MM.1S (cell line): ENCODE measurements at regions not wholly inside any gene's neighbourhood (a gene's known extent, or its start where the extent isn't known, plus 50 kb on each side); places are given as distances from the start of the nearest gene placed in this dataset.

ENCODE experiments used
- DNase-seq: peaks from one replicate; pipeline ENCODE4 v3.0.0-alpha.2; 2015
- H2AFZ ChIP-seq: fragments of 300-600 bp; sonication (generic); 2 replicates; pipeline ENCODE4 v1.6.0; 2016; ENCODE audit warnings: antibody characterized with exemption, low read length
- H3F3A ChIP-seq: fragments of 300-600 bp; sonication (generic); 2 replicates; pipeline ENCODE4 v1.6.1; 2016; ENCODE audit warnings: mild to moderate bottlenecking, antibody characterized with exemption, low read length, moderate library complexity, mixed read lengths; ENCODE audit not compliant: insufficient read depth
- H3K27ac ChIP-seq: fragments of 300-600 bp; sonication (generic); 2 replicates; pipeline ENCODE4 v1.5.1; 2016; ENCODE audit warnings: mild to moderate bottlenecking, low read length
- H3K27me3 ChIP-seq: fragments of 300-600 bp; sonication (generic); replicated peaks from 2 replicates; pipeline ENCODE4 v1.6.0; 2016; ENCODE audit warnings: low read length; ENCODE audit not compliant: insufficient read depth
- H3K36me3 ChIP-seq: fragments of 300-600 bp; sonication (generic); replicated peaks from 2 replicates; pipeline ENCODE4 v1.6.1; 2016; ENCODE audit warnings: mild to moderate bottlenecking, low read length, mixed read lengths; ENCODE audit not compliant: insufficient read depth
- H3K4me1 ChIP-seq: fragments of 300-600 bp; sonication (generic); 2 replicates; pipeline ENCODE4 v1.6.1; 2016; ENCODE audit warnings: low read length, mixed read lengths
- H3K4me2 ChIP-seq: fragments of 300-600 bp; sonication (generic); 2 replicates; pipeline ENCODE4 v1.6.0; 2016; ENCODE audit warnings: low read depth, low read length
- H3K4me3 ChIP-seq: fragments of 300-600 bp; sonication (generic); 2 replicates; pipeline ENCODE4 v1.5.1; 2016; ENCODE audit warnings: low read length, mixed read lengths
- H3K79me2 ChIP-seq: fragments of 300-600 bp; sonication (generic); 2 replicates; pipeline ENCODE4 v1.6.1; 2016; ENCODE audit warnings: mixed run types, low read length, mixed read lengths
- H3K9ac ChIP-seq: fragments of 300-600 bp; sonication (generic); 2 replicates; pipeline ENCODE4 v1.6.1; 2016; ENCODE audit warnings: low read length, mixed read lengths
- H3K9me2 ChIP-seq: fragments of 300-600 bp; sonication (generic); replicated peaks from 2 replicates; pipeline ENCODE4 v1.6.1; 2016; ENCODE audit warnings: mild to moderate bottlenecking, low read length, mixed read lengths; ENCODE audit not compliant: insufficient read depth
- H3K9me3 ChIP-seq: fragments of 300-600 bp; sonication (generic); replicated peaks from 2 replicates; pipeline ENCODE4 v1.6.1; 2016; ENCODE audit warnings: mild to moderate bottlenecking, low read length, mixed read lengths; ENCODE audit not compliant: insufficient read depth
- H4K20me1 ChIP-seq: fragments of 300-600 bp; sonication (generic); 2 replicates; pipeline ENCODE4 v1.6.1; 2016; ENCODE audit warnings: mild to moderate bottlenecking, low read length, moderate library complexity, mixed read lengths; ENCODE audit not compliant: insufficient read depth
- CTCF ChIP-seq: fragments of 300-600 bp; sonication (generic); IDR thresholded peaks from 2 replicates; pipeline ENCODE4 v1.5.1; 2016; ENCODE audit warnings: antibody characterized with exemption, low read length, mixed read lengths
- EZH2 ChIP-seq: fragments of 300-600 bp; sonication (generic); optimal IDR thresholded peaks from 2 replicates; pipeline ENCODE3; 2017; ENCODE audit warnings: low read depth, mild to moderate bottlenecking, antibody characterized with exemption, low read length, mixed read lengths
- EZH2phosphoT487 ChIP-seq: fragments of 300-600 bp; sonication (generic); IDR thresholded peaks from 2 replicates; pipeline ENCODE4 v1.6.1; 2018; ENCODE audit warnings: antibody characterized with exemption, low read length

GRCh38 chr6:22512686-22513427, 56.5 kb upstream of the HDGFL1 start:
- no peaks in the 10 kb centered on the region for H3K4me1 ChIP-seq
- H2AFZ ChIP-seq, result no peak overlapping the region
- no peaks in the 10 kb centered on the region for H3K79me2 ChIP-seq
- no peak overlapping the region for H3K9ac ChIP-seq
- H4K20me1 ChIP-seq, result no peaks in the 10 kb centered on the region
- H3K9me2 ChIP-seq, result no peaks in the 10 kb centered on the region
- no peaks in the 10 kb centered on the region for H3K27me3 ChIP-seq
- H3K36me3 ChIP-seq, result no peaks in the 10 kb centered on the region
- H3F3A ChIP-seq, result no peaks in the 10 kb centered on the region
- H3K4me3 ChIP-seq, result no peak overlapping the region
- no peak overlapping the region for H3K4me2 ChIP-seq
- TF ChIP-seq EZH2phosphoT487 (no peak), EZH2 (no peak), CTCF (no peak)
- no peaks in the 10 kb centered on the region for H3K9me3 ChIP-seq
- no peak for DNase-seq
- H3K27ac ChIP-seq, result no peak overlapping the region

GRCh38 chr6:22513667-22514066, 55.7 kb upstream of the HDGFL1 start:
- Histone ChIP-seq H3K9me2 (no peaks in the 10 kb centered on the region), H3K27me3 (no peaks in the 10 kb centered on the region), H4K20me1 (no peaks in the 10 kb centered on the region), H3K36me3 (no peaks in the 10 kb centered on the region), H3K9me3 (no peaks in the 10 kb centered on the region), H3K27ac (no peak overlapping the region), H3F3A (no peaks in the 10 kb centered on the region), H3K4me3 (no peak overlapping the region), H3K9ac (no peak overlapping the region), H3K4me2 (no peak overlapping the region), H3K79me2 (no peaks in the 10 kb centered on the region), H2AFZ (no peak overlapping the region), H3K4me1 (no peaks in the 10 kb centered on the region)
- no peak for DNase-seq
- TF ChIP-seq CTCF, result no peak
- TF ChIP-seq EZH2phosphoT487, result no peak
- TF ChIP-seq EZH2, result no peak

- H3K27ac ChIP-seq, result no peak overlapping the region
- TF ChIP-seq EZH2phosphoT487 (no peak), EZH2 (no peak), CTCF (no peak)
Measured at GRCh38 chr6:22519237-22519636, 50.1 kb upstream of the HDGFL1 start.

More at GRCh38 chr6:22519237-22519636, 50.1 kb upstream of the HDGFL1 start:
- no peaks in the 10 kb centered on the region for H3K4me1 ChIP-seq
- no peaks in the 10 kb centered on the region for H3F3A ChIP-seq
- no peaks in the 10 kb centered on the region for H4K20me1 ChIP-seq
- no peaks in the 10 kb centered on the region for H3K9me2 ChIP-seq
- no peak overlapping the region for H2AFZ ChIP-seq
- no peak overlapping the region for H3K4me3 ChIP-seq
- DNase-seq, result no peak
- no peaks in the 10 kb centered on the region for H3K27me3 ChIP-seq
- no peaks in the 10 kb centered on the region for H3K36me3 ChIP-seq
- no peaks in the 10 kb centered on the region for H3K79me2 ChIP-seq
- no peak overlapping the region for H3K4me2 ChIP-seq
- H3K9me3 ChIP-seq, result no peaks in the 10 kb centered on the region
- H3K9ac ChIP-seq, result no peak overlapping the region
